DMS114 treated with DMSO at 0.1 percent for 48 hours (cell line): ENCODE measurements at regions not wholly inside any gene's neighbourhood (a gene's known extent, or its start where the extent isn't known, plus 50 kb on each side); places are given as distances from the start of the nearest gene placed in this dataset.

Source experiments
- DNase-seq: peaks from one replicate; lab custom pipeline; 2025; ENCODE audit not compliant: unreplicated experiment; lab: John Stamatoyannopoulos, UW

DNA sequence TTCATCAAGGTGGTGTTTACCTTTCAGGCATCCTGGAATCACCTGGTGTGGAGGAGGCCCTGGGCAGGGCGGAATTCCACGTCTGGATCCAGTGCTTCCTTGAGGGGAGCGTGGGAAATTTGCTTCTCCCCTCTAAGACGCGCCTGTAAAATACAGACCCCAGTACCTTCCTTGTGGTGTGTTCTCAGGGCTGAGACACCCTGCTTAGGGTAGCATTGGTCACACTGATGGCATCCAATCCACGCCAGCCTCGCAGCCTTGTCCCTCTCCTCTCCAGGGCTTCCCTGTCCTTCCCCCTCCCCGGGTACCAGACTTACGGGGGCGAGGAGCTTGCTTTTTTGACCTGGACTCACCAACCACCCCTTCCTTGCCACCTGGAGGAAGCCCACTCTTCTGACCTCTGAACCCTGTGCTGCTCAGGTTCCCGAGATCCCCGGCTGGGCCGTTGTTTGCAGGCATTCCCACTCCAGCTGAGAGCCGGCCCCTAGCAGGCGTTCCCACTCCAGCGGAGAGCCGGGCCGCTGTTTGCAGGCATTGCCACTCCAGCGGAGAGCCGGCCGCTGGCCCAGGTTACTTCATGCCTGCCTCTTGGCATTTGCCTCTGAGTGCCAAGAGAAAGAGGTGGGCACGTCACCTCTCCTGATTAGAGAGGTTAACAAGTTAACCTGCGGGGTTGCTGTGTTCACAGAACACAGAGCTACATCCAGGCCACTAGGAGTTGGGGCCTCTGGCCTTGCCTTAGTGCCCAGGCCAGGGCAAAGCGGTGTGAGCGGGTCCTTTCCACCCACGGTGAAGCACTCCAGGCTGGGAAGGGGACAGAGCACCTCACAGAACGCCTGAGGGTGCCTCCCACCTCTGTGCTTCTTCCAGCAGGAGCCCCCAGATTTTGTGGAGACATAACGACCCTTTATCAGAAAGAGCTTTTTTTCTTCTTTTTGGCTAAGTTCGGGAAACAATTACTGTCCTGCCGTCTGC, 254.0 kb upstream of the PPP2R2D start:
- DNase-seq: no peak

DNA sequence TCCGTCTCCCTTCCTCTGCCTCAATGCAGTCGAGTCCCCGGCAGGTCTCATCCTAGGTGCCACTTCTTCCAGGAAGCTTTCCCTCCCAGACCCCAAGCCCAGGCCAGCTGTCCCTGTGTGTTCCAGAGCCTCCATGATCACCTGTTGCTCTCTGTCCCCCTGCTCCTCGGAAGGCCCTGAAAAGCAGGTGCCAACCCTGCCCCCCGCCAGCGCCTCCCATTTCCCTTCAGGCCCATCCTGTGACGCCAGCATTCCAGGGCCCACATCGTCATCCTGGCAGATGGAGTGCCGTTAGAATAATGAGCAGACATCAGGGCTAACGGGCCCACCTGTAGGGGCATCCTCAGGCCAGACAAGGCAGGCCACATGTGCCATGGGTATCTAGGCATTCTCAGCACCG, 253.0 kb upstream of the PPP2R2D start:
- no peak for DNase-seq

- DNase-seq: no peak
These were observed 252.3 kb upstream of the PPP2R2D start for GRCh38 chr10:131648386-131649020.

- DNase-seq: no peak
These were observed 251.2 kb upstream of the PPP2R2D start for GRCh38 chr10:131649617-131650016.

DNA sequence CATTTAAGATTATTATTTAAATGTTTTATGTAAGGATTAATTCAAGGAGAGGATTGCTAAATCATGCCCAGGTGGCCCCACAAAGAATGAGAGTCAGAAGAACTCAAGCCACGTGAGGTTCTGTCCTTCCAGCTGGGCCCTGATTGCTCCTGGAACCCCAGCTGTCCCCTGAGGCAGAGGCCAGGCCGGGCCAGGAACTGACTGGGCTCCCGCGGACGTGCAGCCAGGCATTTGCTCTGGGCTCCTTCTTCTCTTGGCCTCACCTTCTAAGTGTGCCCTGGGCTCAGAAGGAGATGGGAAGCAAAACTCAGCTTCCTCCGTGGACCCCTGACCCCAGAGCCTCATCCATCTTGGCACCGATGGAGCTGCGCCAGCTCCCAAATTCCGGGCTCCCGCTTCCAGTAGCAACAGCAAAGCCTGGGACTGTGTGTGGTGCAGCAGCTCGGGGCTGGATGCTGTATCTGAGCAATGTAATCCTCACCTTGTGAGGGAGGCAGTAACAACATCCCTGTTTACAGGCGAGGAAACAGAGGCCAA, 250.6 kb upstream of the PPP2R2D start:
- DNase-seq: no peak

DNA sequence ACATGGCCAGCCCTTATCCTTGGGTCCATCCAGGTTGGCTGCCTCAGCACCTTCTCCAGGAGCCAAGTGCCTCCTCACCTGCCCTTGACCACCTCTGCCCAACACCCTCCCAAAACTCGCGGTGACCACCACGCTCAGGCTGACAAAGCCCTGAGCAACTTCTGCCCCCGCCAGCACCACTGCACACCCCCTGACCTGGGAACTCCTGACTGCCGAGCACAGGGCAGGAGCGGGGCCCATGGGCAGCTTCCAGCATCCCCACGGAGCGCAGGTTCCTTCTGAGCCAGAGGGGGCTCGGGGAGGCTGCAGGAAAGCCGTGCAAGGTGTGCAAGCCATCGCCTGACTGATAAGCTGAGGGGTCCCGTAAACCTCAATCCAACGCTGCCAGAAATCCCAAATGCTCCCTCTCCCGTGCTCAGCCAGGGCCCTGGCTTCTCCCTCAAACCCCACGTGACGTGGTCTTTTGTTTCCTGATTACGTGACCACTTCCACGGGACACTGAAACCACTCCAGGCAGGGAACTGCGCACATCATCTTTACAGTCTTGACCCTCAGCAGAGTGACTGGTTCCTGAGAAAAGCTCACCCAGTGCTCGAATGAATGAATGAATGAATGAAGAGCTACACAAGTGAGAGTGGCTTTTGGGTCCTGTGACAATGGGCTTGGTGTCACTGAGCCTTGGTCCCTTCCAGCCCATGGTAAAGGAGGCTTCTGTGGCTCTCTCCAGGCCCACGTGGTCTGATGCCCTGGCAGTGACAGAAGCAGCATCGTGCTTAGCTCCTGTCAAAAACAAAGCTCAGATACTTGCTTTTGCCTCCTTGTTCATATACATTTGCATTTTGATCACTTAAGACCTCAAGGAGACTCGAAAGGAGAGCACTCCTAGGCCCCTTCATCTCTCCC, 249.8 kb upstream of the PPP2R2D start:
- no peak for DNase-seq

DNA sequence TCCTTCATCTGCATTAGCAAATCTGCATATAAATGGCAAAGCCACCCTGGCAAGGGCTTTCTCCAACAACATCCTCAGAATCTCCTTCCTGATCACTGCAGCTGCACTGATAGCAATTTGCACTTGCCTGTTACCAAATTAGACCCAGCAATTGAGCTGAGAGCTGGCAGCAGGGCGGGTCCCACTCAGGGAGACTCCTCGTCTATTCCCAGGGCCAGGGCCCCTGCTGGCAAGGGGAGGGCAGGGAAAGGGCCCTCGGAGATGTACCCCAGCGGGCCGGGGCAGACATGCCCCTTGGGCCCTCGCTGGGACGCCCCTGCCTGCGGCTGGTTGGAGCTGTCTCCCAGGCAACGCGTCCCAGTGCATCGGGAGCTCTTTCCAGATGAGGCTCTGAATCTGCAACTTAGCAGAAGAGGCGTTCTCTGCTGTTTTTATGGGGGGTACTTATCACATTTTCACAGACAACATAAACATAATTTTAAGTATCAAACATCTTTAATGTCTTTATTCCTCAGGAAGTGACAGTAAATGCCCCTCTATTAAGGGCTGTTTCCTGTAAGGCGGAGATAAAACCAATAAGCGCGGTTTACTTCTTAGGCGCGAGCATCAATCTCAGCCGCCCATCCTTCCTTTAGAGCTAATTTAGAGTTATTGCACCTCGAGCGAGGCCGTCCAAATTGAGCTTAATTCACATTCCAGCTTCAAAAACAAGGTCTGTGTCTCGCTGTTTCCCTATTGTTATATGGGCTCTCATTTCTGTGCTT, 249.0 kb upstream of the PPP2R2D start:
- DNase-seq: no peak

DNA sequence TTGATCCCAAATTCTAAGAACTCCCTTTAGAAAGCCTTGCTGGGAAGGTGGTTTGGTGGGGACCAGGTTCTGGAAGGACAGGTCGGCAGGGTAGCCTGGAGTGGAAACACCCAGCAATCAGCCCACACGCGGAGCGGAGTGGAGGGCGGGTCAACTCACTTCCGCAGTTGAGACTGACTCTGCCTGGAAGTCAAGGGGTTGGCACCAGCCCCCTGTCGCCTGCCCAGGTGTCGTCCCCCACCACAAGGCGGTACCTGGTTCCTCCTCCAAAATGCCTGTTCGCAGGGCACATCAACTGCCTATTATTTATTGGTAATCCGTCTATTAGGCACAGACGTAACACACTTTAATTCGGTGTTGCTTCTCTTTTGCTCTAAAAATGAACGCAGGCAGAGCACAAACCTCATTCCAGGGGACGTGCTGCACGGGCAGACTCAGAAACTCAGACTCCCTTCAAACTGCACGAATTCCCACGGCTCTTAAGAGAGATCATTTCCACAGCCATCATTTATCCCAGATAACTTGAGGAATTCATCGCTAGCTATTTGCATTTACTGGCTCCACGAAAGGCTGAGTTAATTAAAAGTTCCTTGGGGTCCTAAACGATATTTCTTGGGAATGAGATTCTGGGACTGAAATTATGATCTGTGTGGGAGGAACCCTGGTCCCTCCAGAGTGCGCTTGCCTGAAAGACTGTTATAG, 248.2 kb upstream of the PPP2R2D start:
- DNase-seq: no peak

GRCh38 chr10:131653140-131653539, 247.7 kb upstream of the PPP2R2D start:
- DNase-seq: no peak

- no peak for DNase-seq
These were observed 247.0 kb upstream of the PPP2R2D start for GRCh38 chr10:131653554-131654470.

- DNase-seq: no peak
These were observed 246.2 kb upstream of the PPP2R2D start for GRCh38 chr10:131654471-131655087.

- DNase-seq: no peak
These were observed 245.5 kb upstream of the PPP2R2D start for GRCh38 chr10:131655101-131655849.

GRCh38 chr10:131656009-131656408, 244.8 kb upstream of the PPP2R2D start:
- DNase-seq: no peak

GRCh38 chr10:131656431-131656841, 244.4 kb upstream of the PPP2R2D start:
- DNase-seq: no peak

DNA sequence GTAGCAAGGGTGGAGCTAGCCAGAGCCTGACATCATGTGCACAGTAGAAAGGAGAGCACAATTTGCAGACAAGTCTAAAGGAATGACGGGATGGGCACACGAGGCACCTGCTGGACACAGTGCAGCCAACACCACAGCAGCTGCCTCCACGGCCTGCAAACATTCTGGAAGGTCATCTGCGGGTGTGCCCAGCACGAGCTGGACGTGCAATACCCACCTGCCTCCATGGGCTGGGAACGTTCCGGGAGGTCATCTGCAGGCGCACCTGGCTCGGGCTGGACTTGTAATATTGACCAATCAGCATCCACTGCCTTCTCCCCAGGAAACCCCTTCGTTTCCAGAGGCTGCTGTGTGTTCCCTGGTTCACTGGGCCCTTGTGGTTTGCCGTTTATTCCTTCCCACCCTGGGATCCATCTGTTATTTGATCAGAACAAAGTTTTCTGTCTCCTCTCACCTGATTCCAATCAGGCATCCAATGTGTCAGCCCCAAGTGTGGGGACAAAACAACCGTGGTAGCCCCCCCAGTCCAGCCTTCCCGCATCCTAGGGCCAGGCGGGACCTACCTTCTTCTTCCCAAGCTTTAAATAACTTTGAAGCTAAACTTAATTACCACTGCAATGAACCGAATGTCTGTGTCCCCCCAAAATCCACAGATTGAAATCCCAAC, 243.4 kb upstream of the PPP2R2D start:
- DNase-seq: no peak

DNA sequence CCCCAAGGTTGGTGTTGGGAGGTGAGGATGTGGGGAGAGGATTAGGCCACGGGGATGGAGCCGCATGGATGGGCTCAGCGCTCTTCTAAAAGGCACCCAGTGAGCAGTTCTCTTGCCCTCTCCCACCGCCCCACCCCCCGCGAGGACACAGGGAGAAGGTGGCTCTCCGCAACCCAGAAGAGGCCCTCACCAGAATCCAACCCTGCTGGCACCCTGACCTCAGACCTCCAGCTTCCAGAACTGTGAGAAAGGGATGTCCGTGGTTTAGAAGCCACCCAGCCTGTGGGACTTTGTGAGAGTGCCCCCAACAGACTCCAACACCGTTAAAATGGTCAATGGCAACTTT, 242.8 kb upstream of the PPP2R2D start:
- no peak for DNase-seq

DNA sequence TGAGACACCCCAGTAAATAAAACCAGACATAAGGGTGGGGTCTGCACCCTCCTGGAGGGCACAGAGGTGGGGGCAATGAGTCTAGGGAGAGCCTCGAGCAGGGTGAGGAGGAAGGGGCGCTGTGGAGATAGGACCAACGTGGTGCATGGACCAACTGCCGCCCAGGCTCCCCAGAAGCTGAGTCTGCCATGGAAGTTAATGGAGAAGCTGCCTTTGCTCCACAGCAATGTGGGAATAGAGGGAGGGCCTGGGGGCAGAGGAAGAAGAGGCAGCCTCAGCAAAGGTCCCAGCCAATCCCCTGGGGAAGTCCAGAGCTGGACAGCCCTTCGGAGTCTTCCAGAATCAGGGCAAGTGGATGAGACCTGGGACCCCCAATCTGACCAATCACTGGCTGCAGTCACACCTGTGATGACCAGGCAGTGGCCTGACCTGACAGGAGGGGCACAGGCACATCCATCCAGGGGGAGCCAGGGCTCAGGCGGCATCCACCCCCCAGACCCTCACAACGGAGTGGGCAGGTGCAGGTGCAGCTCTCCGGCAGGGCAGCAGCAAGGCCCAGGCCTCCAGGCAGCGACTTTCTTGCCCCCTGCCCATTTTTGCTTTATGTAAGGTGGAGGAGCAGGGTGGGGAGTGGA, 242.2 kb upstream of the PPP2R2D start:
- no peak for DNase-seq
